GM12891 (cell line): ENCODE measurements at regions not wholly inside any gene's neighbourhood (a gene's known extent, or its start where the extent isn't known, plus 50 kb on each side); places are given as distances from the start of the nearest gene placed in this dataset.

ENCODE experiments used
- POLR2A ChIP-seq: IDR thresholded peaks from 2 replicates; pipeline ENCODE4 v1.6.1; 2011; ENCODE audit warnings: low read depth, low read length, control low read depth
- POLR2AphosphoS5 ChIP-seq: IDR thresholded peaks from 2 replicates; pipeline ENCODE4 v1.6.1; 2011; ENCODE audit warnings: low read depth, low read length, control low read depth
- TAF1 ChIP-seq: IDR thresholded peaks from 2 replicates; pipeline ENCODE4 v1.6.1; 2011; ENCODE audit warnings: low read depth, low read length, control low read depth

DNA sequence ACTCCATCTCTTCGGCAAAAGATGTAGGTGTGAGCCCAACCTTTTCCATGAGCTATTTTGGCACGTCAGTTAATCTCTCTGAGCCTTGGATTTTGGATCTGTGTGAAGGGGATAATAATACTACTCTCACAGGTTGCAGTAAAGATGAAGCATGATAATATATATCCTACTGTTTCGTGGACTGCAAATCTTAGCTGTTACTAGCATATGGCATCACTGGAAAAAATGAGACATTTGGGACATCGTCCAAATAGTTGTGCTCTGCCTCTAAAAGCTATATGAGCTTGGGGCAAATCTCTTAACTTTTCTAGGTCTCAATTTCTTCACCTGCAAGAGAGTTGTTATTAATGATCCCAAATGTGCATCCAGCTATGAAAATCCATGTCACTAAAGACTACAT lies 147.4 kb upstream of the ZRANB2 start:
- TF ChIP-seq POLR2AphosphoS5 (no peak), POLR2A (no peak), TAF1 (no peak)
